ENCODE measurements at regions not wholly inside any gene's neighbourhood (a gene's known extent, or its start where the extent isn't known, plus 50 kb on each side); places are given as distances from the start of the nearest gene placed in this dataset.

DNA sequence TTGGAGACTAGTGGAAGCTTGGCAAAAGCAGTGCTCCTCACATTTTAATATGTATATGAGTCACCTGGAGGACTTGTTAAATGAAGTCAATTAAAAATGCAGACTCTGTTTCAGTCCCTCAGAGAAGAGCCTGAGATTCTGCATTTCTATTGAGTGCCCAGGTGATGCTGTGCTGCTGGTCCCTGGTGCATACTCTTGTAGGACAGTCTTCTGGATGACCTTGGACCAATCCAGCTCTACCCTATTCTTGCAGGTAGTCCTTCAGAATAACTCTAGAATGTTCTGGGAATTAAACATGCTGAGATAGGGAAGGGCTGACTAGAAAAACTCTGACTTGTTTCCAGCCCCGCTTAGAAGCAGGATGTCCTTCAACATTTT is 115.9 kb downstream of the CASP12 start (continued):
- no peak for TF ChIP-seq NR1H2 (CRISPR knock-in tag; IDR thresholded peaks at IDR 0.05)
- no peak for TF ChIP-seq NR2C2 (CRISPR knock-in tag; IDR thresholded peaks at IDR 0.05)
- TF ChIP-seq ZNF121 (CRISPR knock-in tag; IDR thresholded peaks at IDR 0.05): no peak
- TF ChIP-seq, protein P1, sequence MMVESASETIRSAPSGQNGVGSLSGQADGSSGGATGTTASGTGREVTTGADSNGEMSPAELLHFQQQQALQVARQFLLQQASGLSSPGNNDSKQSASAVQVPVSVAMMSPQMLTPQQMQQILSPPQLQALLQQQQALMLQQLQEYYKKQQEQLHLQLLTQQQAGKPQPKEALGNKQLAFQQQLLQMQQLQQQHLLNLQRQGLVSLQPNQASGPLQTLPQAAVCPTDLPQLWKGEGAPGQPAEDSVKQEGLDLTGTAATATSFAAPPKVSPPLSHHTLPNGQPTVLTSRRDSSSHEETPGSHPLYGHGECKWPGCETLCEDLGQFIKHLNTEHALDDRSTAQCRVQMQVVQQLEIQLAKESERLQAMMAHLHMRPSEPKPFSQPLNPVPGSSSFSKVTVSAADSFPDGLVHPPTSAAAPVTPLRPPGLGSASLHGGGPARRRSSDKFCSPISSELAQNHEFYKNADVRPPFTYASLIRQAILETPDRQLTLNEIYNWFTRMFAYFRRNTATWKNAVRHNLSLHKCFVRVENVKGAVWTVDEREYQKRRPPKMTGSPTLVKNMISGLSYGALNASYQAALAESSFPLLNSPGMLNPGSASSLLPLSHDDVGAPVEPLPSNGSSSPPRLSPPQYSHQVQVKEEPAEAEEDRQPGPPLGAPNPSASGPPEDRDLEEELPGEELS (CRISPR knock-in tag; IDR thresholded peaks at IDR 0.05): 0 out of 2 replicates have a peak, but pooled peaks have one; percentile 36
- no peak for TF ChIP-seq ATF1 (CRISPR knock-in tag; IDR thresholded peaks at IDR 0.05)
- TF ChIP-seq, protein P2, sequence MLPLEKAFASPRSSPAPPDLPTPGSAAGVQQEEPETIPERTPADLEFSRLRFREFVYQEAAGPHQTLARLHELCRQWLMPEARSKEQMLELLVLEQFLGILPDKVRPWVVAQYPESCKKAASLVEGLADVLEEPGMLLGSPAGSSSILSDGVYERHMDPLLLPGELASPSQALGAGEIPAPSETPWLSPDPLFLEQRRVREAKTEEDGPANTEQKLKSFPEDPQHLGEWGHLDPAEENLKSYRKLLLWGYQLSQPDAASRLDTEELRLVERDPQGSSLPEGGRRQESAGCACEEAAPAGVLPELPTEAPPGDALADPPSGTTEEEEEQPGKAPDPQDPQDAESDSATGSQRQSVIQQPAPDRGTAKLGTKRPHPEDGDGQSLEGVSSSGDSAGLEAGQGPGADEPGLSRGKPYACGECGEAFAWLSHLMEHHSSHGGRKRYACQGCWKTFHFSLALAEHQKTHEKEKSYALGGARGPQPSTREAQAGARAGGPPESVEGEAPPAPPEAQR (CRISPR knock-in tag; IDR thresholded peaks at IDR 0.05): 0 out of 2 replicates have a peak, but pooled peaks have one; percentile 63
- TF ChIP-seq OVOL2 (CRISPR knock-in tag; IDR thresholded peaks at IDR 0.05; ENCODE audit: borderline replicate concordance): no peak
- TF ChIP-seq ZNF423 (CRISPR knock-in tag; IDR thresholded peaks at IDR 0.05): 0 out of 2 replicates have a peak, but pooled peaks have one; percentile 11
- TF ChIP-seq, protein P3, sequence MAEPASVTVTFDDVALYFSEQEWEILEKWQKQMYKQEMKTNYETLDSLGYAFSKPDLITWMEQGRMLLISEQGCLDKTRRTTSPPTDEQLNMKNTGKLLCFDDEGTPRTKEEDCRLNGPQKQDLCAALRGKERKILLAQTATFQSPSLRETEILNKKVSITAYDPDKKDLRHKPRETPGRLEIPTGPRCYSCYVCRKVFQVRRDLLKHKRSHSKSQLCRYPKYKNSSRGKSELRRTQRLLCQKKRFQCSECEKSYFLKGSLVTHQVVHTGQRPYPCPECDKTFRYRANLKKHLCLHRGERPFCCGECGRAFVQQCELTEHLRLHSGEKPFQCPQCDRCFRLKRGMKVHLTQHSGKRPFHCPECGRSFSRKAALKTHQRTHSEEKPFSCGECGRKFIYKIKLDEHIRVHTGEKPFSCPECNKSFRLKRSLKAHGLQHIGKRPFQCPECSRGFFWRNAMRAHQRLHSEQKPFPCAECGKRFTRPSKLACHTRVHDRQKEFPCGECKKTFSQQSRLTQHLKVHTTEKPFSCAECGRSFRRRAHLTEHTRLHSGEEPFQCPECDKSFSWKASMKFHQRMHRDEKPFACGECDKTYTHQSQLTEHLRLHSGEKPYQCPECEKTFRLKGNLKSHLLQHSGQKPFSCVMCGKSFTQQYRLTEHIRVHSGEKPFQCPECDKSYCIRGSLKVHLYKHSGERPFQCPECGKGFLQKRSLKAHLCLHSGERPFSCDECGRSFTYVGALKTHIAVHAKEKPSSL (CRISPR knock-in tag; conservative IDR thresholded peaks at IDR 0.05): 0 out of 2 replicates have a peak, but pooled peaks have one; percentile 65
- TF ChIP-seq, protein P4, sequence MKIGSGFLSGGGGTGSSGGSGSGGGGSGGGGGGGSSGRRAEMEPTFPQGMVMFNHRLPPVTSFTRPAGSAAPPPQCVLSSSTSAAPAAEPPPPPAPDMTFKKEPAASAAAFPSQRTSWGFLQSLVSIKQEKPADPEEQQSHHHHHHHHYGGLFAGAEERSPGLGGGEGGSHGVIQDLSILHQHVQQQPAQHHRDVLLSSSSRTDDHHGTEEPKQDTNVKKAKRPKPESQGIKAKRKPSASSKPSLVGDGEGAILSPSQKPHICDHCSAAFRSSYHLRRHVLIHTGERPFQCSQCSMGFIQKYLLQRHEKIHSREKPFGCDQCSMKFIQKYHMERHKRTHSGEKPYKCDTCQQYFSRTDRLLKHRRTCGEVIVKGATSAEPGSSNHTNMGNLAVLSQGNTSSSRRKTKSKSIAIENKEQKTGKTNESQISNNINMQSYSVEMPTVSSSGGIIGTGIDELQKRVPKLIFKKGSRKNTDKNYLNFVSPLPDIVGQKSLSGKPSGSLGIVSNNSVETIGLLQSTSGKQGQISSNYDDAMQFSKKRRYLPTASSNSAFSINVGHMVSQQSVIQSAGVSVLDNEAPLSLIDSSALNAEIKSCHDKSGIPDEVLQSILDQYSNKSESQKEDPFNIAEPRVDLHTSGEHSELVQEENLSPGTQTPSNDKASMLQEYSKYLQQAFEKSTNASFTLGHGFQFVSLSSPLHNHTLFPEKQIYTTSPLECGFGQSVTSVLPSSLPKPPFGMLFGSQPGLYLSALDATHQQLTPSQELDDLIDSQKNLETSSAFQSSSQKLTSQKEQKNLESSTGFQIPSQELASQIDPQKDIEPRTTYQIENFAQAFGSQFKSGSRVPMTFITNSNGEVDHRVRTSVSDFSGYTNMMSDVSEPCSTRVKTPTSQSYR (CRISPR knock-in tag; IDR thresholded peaks at IDR 0.05): no peak

DNA sequence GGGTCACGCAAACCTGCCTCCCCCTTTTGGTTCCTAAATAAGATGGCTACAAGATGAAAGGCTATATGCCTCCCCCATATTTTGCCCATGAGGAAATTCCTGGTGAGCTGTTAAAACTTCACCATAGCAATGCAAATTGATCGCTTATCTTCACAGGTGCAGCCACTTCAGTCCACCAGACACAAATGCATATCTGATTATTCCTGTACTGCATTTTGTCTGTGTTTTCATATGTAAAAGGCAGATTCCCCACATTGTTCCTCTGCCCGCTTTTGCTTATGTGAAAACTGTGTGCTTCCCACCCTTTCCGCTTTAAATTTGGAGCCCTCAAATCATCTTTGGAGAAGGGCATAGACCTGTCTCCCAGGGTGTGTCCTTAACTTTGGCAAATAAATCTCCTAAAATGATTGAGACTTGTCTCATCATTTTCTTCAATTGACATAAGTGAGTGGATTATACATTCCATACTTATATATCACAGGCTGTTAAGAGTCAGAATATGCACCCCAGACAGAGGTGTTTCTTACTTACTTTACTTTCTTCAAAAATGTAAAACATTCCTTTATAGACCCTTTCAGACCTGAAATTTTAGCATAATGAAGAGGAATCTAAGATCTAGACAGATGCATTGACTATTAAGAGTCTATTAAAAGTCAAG is 116.4 kb downstream of the CASP12 start:
- Mint-ChIP-seq H3K36me3 (peaks cover 19% of the 10 kb centered on the region), H3K4me1 (peaks cover 57% of the 10 kb centered on the region), H3K4me3 (no peak overlapping the region; the same call in 1 of the 2 replicates), H3K9me3 (peaks cover 12% of the 10 kb centered on the region), H3K27me3 (ENCODE audit: low read depth) (no peaks in the 10 kb centered on the region; the same call in 1 of the 2 replicates), H3K27ac (peak overlapping the region; percentile 86)
- ChIA-PET POLR2A (no interaction called here), CTCF (no interaction called here)
- ATAC-seq (peak; percentile 60), DNase-seq (ENCODE audit: low spot score) (peak; percentile 10)
- TF ChIP-seq, protein P1 (CRISPR knock-in tag; IDR thresholded peaks at IDR 0.05): peak; percentile 86; the same call in 1 of the 2 replicates
- TF ChIP-seq, protein P5, sequence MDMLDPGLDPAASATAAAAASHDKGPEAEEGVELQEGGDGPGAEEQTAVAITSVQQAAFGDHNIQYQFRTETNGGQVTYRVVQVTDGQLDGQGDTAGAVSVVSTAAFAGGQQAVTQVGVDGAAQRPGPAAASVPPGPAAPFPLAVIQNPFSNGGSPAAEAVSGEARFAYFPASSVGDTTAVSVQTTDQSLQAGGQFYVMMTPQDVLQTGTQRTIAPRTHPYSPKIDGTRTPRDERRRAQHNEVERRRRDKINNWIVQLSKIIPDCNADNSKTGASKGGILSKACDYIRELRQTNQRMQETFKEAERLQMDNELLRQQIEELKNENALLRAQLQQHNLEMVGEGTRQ (CRISPR knock-in tag; IDR thresholded peaks at IDR 0.05): no peak
- TF ChIP-seq ETV6 (CRISPR knock-in tag; IDR thresholded peaks at IDR 0.05) (0 out of 2 replicates have a peak, but pooled peaks have one; percentile 65), FOXK1 (CRISPR knock-in tag; IDR thresholded peaks at IDR 0.05) (0 out of 2 replicates have a peak, but pooled peaks have one; percentile 53), SP1 (CRISPR knock-in tag; conservative IDR thresholded peaks at IDR 0.05) (peak; percentile 66)
- TF ChIP-seq, protein P3 (CRISPR knock-in tag; conservative IDR thresholded peaks at IDR 0.05): 0 out of 2 replicates have a peak, but pooled peaks have one; percentile 56
- TF ChIP-seq, protein P6, sequence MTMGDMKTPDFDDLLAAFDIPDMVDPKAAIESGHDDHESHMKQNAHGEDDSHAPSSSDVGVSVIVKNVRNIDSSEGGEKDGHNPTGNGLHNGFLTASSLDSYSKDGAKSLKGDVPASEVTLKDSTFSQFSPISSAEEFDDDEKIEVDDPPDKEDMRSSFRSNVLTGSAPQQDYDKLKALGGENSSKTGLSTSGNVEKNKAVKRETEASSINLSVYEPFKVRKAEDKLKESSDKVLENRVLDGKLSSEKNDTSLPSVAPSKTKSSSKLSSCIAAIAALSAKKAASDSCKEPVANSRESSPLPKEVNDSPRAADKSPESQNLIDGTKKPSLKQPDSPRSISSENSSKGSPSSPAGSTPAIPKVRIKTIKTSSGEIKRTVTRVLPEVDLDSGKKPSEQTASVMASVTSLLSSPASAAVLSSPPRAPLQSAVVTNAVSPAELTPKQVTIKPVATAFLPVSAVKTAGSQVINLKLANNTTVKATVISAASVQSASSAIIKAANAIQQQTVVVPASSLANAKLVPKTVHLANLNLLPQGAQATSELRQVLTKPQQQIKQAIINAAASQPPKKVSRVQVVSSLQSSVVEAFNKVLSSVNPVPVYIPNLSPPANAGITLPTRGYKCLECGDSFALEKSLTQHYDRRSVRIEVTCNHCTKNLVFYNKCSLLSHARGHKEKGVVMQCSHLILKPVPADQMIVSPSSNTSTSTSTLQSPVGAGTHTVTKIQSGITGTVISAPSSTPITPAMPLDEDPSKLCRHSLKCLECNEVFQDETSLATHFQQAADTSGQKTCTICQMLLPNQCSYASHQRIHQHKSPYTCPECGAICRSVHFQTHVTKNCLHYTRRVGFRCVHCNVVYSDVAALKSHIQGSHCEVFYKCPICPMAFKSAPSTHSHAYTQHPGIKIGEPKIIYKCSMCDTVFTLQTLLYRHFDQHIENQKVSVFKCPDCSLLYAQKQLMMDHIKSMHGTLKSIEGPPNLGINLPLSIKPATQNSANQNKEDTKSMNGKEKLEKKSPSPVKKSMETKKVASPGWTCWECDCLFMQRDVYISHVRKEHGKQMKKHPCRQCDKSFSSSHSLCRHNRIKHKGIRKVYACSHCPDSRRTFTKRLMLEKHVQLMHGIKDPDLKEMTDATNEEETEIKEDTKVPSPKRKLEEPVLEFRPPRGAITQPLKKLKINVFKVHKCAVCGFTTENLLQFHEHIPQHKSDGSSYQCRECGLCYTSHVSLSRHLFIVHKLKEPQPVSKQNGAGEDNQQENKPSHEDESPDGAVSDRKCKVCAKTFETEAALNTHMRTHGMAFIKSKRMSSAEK (CRISPR knock-in tag; IDR thresholded peaks at IDR 0.05; ENCODE audit: borderline replicate concordance): no peak
